OCI-LY3 (cell line): ENCODE measurements at regions not wholly inside any gene's neighbourhood (a gene's known extent, or its start where the extent isn't known, plus 50 kb on each side); places are given as distances from the start of the nearest gene placed in this dataset.
A peak's percentile ranks its signal among the peaks of the same experiment; 100 is the strongest.

Experiments
- H2AFZ ChIP-seq: fragments of 200-600, 300-600 bp; shearing (Covaris generic); 2 replicates; pipeline ENCODE4 v1.6.0; 2014; ENCODE audit warnings: antibody characterized with exemption, low read depth, low read length
- H3K27ac ChIP-seq: fragments of 200-600, 300-600 bp; sonication (generic); 2 replicates; pipeline ENCODE4 v1.5.1; 2014; ENCODE audit warnings: mild to moderate bottlenecking, low read length, moderate library complexity, mixed read lengths
- H3K27me3 ChIP-seq: fragments of 200-600, 300-600 bp; sonication (generic); 2 replicates; pipeline ENCODE4 v1.6.1; 2014; ENCODE audit warnings: low read depth, low read length, mixed read lengths
- H3K36me3 ChIP-seq: fragments of 200-600, 300-600 bp; sonication (generic); replicated peaks from 2 replicates; pipeline ENCODE3; 2014; ENCODE audit warnings: low read depth, low read length, mixed read lengths
- H3K4me1 ChIP-seq: fragments of 300-600, 200-600 bp; sonication (generic); 2 replicates; pipeline ENCODE4 v1.6.1; 2014; ENCODE audit warnings: low read length, mixed read lengths
- H3K4me2 ChIP-seq: fragments of 200-600, 300-600 bp; sonication (generic); 2 replicates; pipeline ENCODE4 v1.6.1; 2014; ENCODE audit warnings: low read length, mixed read lengths
- H3K4me3 ChIP-seq: fragments of 300-600, 200-600 bp; sonication (generic); 2 replicates; pipeline ENCODE4 v1.5.1; 2014; ENCODE audit warnings: antibody characterized with exemption, mild to moderate bottlenecking, low read length, moderate library complexity
- H3K79me2 ChIP-seq: fragments of 300-600, 200-600 bp; shearing (Covaris generic); 2 replicates; pipeline ENCODE4 v1.6.1; 2014; ENCODE audit warnings: mild to moderate bottlenecking, low read length, mixed read lengths
- H3K9ac ChIP-seq: fragments of 300-600, 200-600 bp; shearing (Covaris generic); 2 replicates; pipeline ENCODE4 v1.6.0; 2014; ENCODE audit warnings: mild to moderate bottlenecking, low read length, moderate library complexity
- H3K9me3 ChIP-seq: fragments of 200-600, 300-600 bp; shearing (Covaris generic); 2 replicates; pipeline ENCODE4 v1.6.1; 2014; ENCODE audit warnings: low read length, mixed read lengths; ENCODE audit not compliant: insufficient read depth
- H4K20me1 ChIP-seq: fragments of 200-600, 300-600 bp; sonication (generic); 2 replicates; pipeline ENCODE4 v1.6.1; 2016; ENCODE audit warnings: low read length, mixed read lengths; ENCODE audit not compliant: insufficient read depth
- EZH2phosphoT487 ChIP-seq: fragments of 200-600 bp; shearing (Covaris generic); IDR thresholded peaks from 2 replicates; pipeline ENCODE4 v1.6.1; 2018; ENCODE audit warnings: antibody characterized with exemption, mixed run types, low read depth
- TF ChIP-seq, protein P1 (sequence below): fragments of 200-600, 300-600 bp; sonication (generic); IDR thresholded peaks from 2 replicates; pipeline ENCODE4 v1.5.1; 2014; ENCODE audit warnings: antibody characterized with exemption, low read length, low read depth

GRCh38 chr6:37099442-37099841 is 70.5 kb upstream of the PIM1 start:
- Histone ChIP-seq H3K9ac (no peak overlapping the region), H3K9me3 (no peaks in the 10 kb centered on the region), H4K20me1 (no peaks in the 10 kb centered on the region), H3K4me2 (no peak overlapping the region), H3K4me3 (no peak overlapping the region), H3K27ac (no peak overlapping the region), H3K27me3 (no peaks in the 10 kb centered on the region), H3K79me2 (no peaks in the 10 kb centered on the region), H2AFZ (no peak overlapping the region), H3K4me1 (peaks cover 57% of the 10 kb centered on the region), H3K36me3 (no peaks in the 10 kb centered on the region)
- TF ChIP-seq, protein P1, sequence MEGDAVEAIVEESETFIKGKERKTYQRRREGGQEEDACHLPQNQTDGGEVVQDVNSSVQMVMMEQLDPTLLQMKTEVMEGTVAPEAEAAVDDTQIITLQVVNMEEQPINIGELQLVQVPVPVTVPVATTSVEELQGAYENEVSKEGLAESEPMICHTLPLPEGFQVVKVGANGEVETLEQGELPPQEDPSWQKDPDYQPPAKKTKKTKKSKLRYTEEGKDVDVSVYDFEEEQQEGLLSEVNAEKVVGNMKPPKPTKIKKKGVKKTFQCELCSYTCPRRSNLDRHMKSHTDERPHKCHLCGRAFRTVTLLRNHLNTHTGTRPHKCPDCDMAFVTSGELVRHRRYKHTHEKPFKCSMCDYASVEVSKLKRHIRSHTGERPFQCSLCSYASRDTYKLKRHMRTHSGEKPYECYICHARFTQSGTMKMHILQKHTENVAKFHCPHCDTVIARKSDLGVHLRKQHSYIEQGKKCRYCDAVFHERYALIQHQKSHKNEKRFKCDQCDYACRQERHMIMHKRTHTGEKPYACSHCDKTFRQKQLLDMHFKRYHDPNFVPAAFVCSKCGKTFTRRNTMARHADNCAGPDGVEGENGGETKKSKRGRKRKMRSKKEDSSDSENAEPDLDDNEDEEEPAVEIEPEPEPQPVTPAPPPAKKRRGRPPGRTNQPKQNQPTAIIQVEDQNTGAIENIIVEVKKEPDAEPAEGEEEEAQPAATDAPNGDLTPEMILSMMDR: no peak
- no peak for TF ChIP-seq EZH2phosphoT487

DNA sequence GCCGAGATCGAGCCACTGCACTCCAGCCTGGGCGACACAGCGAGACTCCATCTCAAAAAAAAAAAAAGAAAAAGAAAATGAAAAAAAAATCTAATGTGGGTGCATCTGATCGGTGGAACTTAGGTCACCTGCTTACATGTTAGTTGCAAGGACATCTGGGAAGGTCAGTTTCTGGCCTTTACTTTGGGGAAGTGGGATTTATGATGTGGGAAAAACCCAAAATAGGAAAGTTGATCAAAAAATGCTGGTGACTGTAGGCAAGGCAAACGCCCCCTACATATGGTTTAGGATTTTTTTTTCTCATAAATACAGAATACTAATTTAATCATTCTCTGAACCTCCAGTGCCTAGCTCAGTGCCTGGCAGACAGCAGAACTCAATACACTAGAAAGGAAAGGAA is 69.2 kb upstream of the PIM1 start:
- peak overlapping the region; percentile 56; the same call in 1 of the 2 replicates for H2AFZ ChIP-seq
- H3K9ac ChIP-seq: peak overlapping the region; percentile 72
- H3K27me3 ChIP-seq: no peaks in the 10 kb centered on the region
- TF ChIP-seq, protein P1: peak; percentile 8; the same call in 1 of the 2 replicates
- no peak for TF ChIP-seq EZH2phosphoT487
- H3K36me3 ChIP-seq: no peaks in the 10 kb centered on the region
- H3K27ac ChIP-seq: peak overlapping the region; percentile 80
- H4K20me1 ChIP-seq: no peaks in the 10 kb centered on the region
- H3K79me2 ChIP-seq: no peaks in the 10 kb centered on the region
- H3K4me1 ChIP-seq: peaks cover 70% of the 10 kb centered on the region
- H3K9me3 ChIP-seq: no peaks in the 10 kb centered on the region
- peak overlapping the region; percentile 31 for H3K4me3 ChIP-seq
- H3K4me2 ChIP-seq: peak overlapping the region; percentile 91

GRCh38 chr6:37101991-37102298 is 68.0 kb upstream of the PIM1 start:
- Histone ChIP-seq H3K9ac (peak overlapping the region; percentile 72), H3K36me3 (no peaks in the 10 kb centered on the region), H2AFZ (no peak overlapping the region; the same call in 1 of the 2 replicates)

DNA sequence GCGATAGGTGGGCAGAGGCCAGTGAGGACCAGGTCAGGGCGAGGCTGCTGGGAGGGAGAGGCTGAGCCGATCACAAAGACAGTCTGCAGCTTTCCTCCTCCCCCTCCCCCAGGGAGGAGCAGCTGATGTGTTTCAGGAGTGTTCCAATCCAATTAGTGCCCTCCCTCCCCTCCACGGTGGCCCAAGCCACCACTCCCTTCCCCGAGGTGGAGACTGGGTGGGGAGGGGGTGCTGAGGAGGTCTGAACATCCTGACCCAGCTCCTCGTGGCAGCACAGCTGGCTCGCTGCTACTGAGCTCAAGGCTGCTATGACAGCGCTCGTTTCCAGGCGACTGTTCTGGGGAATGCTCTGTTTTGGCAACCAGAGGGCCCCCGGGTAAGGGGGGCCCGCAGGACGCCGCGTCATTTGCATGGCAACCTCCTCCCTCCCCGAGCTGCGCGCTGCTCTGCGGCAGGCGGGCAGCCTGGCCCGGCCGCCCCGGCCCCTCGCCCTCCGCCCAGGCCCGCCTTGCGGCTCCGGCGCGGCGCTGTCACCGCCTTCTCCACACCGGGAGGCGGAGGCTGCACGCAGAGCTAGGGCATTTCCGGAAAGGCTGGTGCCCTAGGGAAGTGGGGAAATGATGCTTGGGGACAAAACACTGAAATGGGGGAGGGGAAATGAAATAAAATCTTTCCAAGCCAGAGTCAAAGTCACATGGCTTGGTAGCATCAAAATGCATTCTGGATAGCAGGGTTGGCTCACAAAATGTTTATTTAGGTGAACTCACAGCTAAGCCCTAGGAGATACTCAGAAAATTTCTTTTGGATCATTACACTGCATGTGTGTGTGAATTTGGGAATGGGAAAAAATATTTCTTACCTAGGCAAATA is 67.4 kb upstream of the PIM1 start:
- H3K4me1 ChIP-seq: peaks cover 70% of the 10 kb centered on the region
- H3K4me3 ChIP-seq: peak overlapping the region; percentile 72
- H3K27me3 ChIP-seq: no peaks in the 10 kb centered on the region
- H3K9me3 ChIP-seq: no peaks in the 10 kb centered on the region
- peak overlapping the region; percentile 80 for H3K27ac ChIP-seq
- no peak for TF ChIP-seq EZH2phosphoT487
- TF ChIP-seq, protein P1: no peak
- no peak overlapping the region; the same call in 1 of the 2 replicates for H2AFZ ChIP-seq
- no peaks in the 10 kb centered on the region for H3K79me2 ChIP-seq
- peak overlapping the region; percentile 91 for H3K4me2 ChIP-seq
- no peaks in the 10 kb centered on the region for H3K36me3 ChIP-seq
- peak overlapping the region; percentile 72 for H3K9ac ChIP-seq
- H4K20me1 ChIP-seq: no peaks in the 10 kb centered on the region

More at GRCh38 chr6:37101991-37102298, 68.0 kb upstream of the PIM1 start:
- peak overlapping the region; percentile 72 for H3K4me3 ChIP-seq
- H3K4me2 ChIP-seq: peak overlapping the region; percentile 91
- H3K27ac ChIP-seq: peak overlapping the region; percentile 80
- H3K9me3 ChIP-seq: no peaks in the 10 kb centered on the region
- TF ChIP-seq, protein P1: no peak
- no peak for TF ChIP-seq EZH2phosphoT487
- H3K79me2 ChIP-seq: no peaks in the 10 kb centered on the region
- H3K27me3 ChIP-seq: no peaks in the 10 kb centered on the region
- H4K20me1 ChIP-seq: no peaks in the 10 kb centered on the region
- peaks cover 70% of the 10 kb centered on the region for H3K4me1 ChIP-seq
